Gastroesophageal sphincter (tissue), 3 donors: ENCODE measurements at regions not wholly inside any gene's neighbourhood (a gene's known extent, or its start where the extent isn't known, plus 50 kb on each side); places are given as distances from the start of the nearest gene placed in this dataset.

Experiments used
- CTCF ChIP-seq, 4 experiments: fragments of 200-600 bp in 2 of 4; fragments of 450-650 bp in 2 of 4; sonication (generic) in 1 of 4; IDR thresholded peaks; one replicate each; pipeline ENCODE4 v1.5.1; 2017 to 2019; ENCODE audit warnings: antibody characterized with exemption in 4 of 4, mild to moderate bottlenecking in 2 of 4, moderate library complexity in 2 of 4
- EP300 ChIP-seq: sonication (generic); formaldehyde crosslinking; IDR thresholded peaks from one replicate; pipeline ENCODE4 v1.6.1; 2017; ENCODE audit warnings: antibody characterized with exemption, mild to moderate bottlenecking
- POLR2A ChIP-seq, 2 donors: fragments of 450-650 bp; IDR thresholded peaks; one replicate each; pipeline ENCODE4 v1.6.1; 2017; ENCODE audit warnings: antibody characterized with exemption in 2 of 2, mild to moderate bottlenecking in 2 of 2, moderate library complexity in 1 of 2
- POLR2AphosphoS5 ChIP-seq: sonication (generic); formaldehyde crosslinking; IDR thresholded peaks from one replicate; pipeline ENCODE4 v1.6.1; 2017; ENCODE audit warnings: antibody characterized with exemption

- TF ChIP-seq POLR2A (IDR thresholded peaks at IDR 0.05), result no peak
- TF ChIP-seq POLR2AphosphoS5, result no peak
- no peak for TF ChIP-seq EP300
- TF ChIP-seq CTCF (IDR thresholded peaks at IDR 0.05), result no peak
These were observed 215.5 kb downstream of the SLC39A8 start for GRCh38 chr4:102129810-102130209.
